Glutamatergic neuron (in vitro differentiated cells): ENCODE measurements at regions not wholly inside any gene's neighbourhood (a gene's known extent, or its start where the extent isn't known, plus 50 kb on each side); places are given as distances from the start of the nearest gene placed in this dataset.

Experiments used
- DNase-seq: peaks from one replicate; pipeline ENCODE4 v3.0.0; 2022
- H3K27ac Mint-ChIP-seq: one replicate; pipeline ENCODE4 v1.8.0; 2020; ENCODE audit warnings: mild to moderate bottlenecking, mixed read lengths, inconsistent platforms; ENCODE audit not compliant: unreplicated experiment
- H3K27me3 Mint-ChIP-seq: one replicate; pipeline ENCODE4 v1.8.0; 2020; ENCODE audit warnings: mild to moderate bottlenecking, moderate library complexity, mixed read lengths, inconsistent platforms; ENCODE audit not compliant: unreplicated experiment
- H3K36me3 Mint-ChIP-seq: one replicate; pipeline ENCODE4 v1.8.0; 2020; ENCODE audit warnings: mild to moderate bottlenecking, mixed read lengths, inconsistent platforms; ENCODE audit not compliant: unreplicated experiment
- H3K4me1 Mint-ChIP-seq: one replicate; pipeline ENCODE4 v1.8.0; 2020; ENCODE audit warnings: mild to moderate bottlenecking, low read depth, mixed read lengths, inconsistent platforms; ENCODE audit not compliant: unreplicated experiment
- H3K4me3 Mint-ChIP-seq: one replicate; pipeline ENCODE4 v1.8.0; 2020; ENCODE audit warnings: mild to moderate bottlenecking, mixed read lengths, inconsistent platforms; ENCODE audit not compliant: unreplicated experiment
- H3K9me3 Mint-ChIP-seq: one replicate; pipeline ENCODE4 v1.8.0; 2020; ENCODE audit warnings: mild to moderate bottlenecking, moderate library complexity, mixed read lengths, inconsistent platforms; ENCODE audit not compliant: unreplicated experiment
- CTCF ChIP-seq: fragments of 200-600 bp; sonication (generic); IDR thresholded peaks from one replicate; pipeline ENCODE4 v1.5.0; 2021; ENCODE audit not compliant: partially characterized antibody, unreplicated experiment

- no peak for TF ChIP-seq CTCF
- Mint-ChIP-seq H3K9me3 (no peaks in the 10 kb centered on the region), H3K4me3 (no peak overlapping the region), H3K4me1 (no peaks in the 10 kb centered on the region), H3K36me3 (peaks cover 9% of the 10 kb centered on the region), H3K27ac (no peak overlapping the region), H3K27me3 (peaks cover 1% of the 10 kb centered on the region)
- DNase-seq: no peak
Measured at GRCh38 chr5:111997711-111998110, 240.7 kb upstream of the NREP start.

- Mint-ChIP-seq H3K27ac (no peak overlapping the region), H3K4me3 (no peak overlapping the region)
Measured at GRCh38 chr5:111997308-111997707, 240.3 kb upstream of the NREP start.

GRCh38 chr5:111996574-111996973 lies 239.6 kb upstream of the NREP start:
- no peak for TF ChIP-seq CTCF
- no peak overlapping the region for H3K27ac Mint-ChIP-seq

More at GRCh38 chr5:111997308-111997707, 240.3 kb upstream of the NREP start:
- no peaks in the 10 kb centered on the region for H3K4me1 Mint-ChIP-seq
- no peak for DNase-seq
- peaks cover 9% of the 10 kb centered on the region for H3K36me3 Mint-ChIP-seq
- peaks cover 1% of the 10 kb centered on the region for H3K9me3 Mint-ChIP-seq
- H3K27me3 Mint-ChIP-seq: peaks cover 1% of the 10 kb centered on the region
- TF ChIP-seq CTCF: no peak

GRCh38 chr5:111995701-111996100 lies 238.7 kb upstream of the NREP start:
- H3K27ac Mint-ChIP-seq: no peak overlapping the region

More at GRCh38 chr5:111996574-111996973, 239.6 kb upstream of the NREP start:
- no peaks in the 10 kb centered on the region for H3K4me1 Mint-ChIP-seq
- H3K9me3 Mint-ChIP-seq: peaks cover 3% of the 10 kb centered on the region
- no peak overlapping the region for H3K4me3 Mint-ChIP-seq
- no peak for DNase-seq
- peaks cover 1% of the 10 kb centered on the region for H3K27me3 Mint-ChIP-seq
- peaks cover 13% of the 10 kb centered on the region for H3K36me3 Mint-ChIP-seq

GRCh38 chr5:111993242-111993641 lies 236.2 kb upstream of the NREP start:
- no peak for DNase-seq
- TF ChIP-seq CTCF: no peak
- Mint-ChIP-seq H3K27me3 (peaks cover 4% of the 10 kb centered on the region), H3K4me1 (no peaks in the 10 kb centered on the region), H3K36me3 (peaks cover 18% of the 10 kb centered on the region), H3K4me3 (no peak overlapping the region), H3K27ac (no peak overlapping the region), H3K9me3 (peaks cover 3% of the 10 kb centered on the region)

More at GRCh38 chr5:111995701-111996100, 238.7 kb upstream of the NREP start:
- Mint-ChIP-seq H3K4me1 (no peaks in the 10 kb centered on the region), H3K4me3 (no peak overlapping the region), H3K9me3 (peaks cover 3% of the 10 kb centered on the region), H3K27me3 (peaks cover 1% of the 10 kb centered on the region), H3K36me3 (peaks cover 14% of the 10 kb centered on the region)
- DNase-seq: no peak
- no peak for TF ChIP-seq CTCF
